ENCODE measurements at regions not wholly inside any gene's neighbourhood (a gene's known extent, or its start where the extent isn't known, plus 50 kb on each side); places are given as distances from the start of the nearest gene placed in this dataset.

DNA sequence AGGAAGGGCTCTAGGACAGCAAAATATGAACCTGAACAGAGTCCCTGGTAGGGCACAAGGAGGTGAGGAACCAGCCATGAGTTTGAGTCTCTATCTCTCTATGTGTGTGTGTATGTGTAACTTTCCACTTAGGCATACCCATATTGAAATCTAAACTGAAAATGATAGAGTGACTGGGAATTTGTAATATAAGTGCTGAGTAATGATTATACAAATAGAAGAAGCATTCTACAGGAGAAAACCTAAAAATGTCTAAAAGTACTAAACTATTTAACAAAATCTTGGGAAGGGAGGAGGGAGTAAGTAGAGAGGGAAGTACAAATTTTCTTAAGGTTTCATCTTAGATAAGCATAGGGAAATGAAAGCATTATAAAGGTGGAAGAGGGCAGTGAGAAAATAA, 97.1 kb upstream of the ZC3H12C start:
- TF ChIP-seq, protein P1, sequence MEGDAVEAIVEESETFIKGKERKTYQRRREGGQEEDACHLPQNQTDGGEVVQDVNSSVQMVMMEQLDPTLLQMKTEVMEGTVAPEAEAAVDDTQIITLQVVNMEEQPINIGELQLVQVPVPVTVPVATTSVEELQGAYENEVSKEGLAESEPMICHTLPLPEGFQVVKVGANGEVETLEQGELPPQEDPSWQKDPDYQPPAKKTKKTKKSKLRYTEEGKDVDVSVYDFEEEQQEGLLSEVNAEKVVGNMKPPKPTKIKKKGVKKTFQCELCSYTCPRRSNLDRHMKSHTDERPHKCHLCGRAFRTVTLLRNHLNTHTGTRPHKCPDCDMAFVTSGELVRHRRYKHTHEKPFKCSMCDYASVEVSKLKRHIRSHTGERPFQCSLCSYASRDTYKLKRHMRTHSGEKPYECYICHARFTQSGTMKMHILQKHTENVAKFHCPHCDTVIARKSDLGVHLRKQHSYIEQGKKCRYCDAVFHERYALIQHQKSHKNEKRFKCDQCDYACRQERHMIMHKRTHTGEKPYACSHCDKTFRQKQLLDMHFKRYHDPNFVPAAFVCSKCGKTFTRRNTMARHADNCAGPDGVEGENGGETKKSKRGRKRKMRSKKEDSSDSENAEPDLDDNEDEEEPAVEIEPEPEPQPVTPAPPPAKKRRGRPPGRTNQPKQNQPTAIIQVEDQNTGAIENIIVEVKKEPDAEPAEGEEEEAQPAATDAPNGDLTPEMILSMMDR (IDR thresholded peaks at IDR 0.05; ENCODE audit: insufficient read depth, low read depth, low read length) = no peak
- no peak for TF ChIP-seq EZH2 (IDR thresholded peaks at IDR 0.05; ENCODE audit: insufficient read depth, low read length)
